Cardiac fibroblast (primary cell): ENCODE measurements at regions not wholly inside any gene's neighbourhood (a gene's known extent, or its start where the extent isn't known, plus 50 kb on each side); places are given as distances from the start of the nearest gene placed in this dataset.

Experiments
- DNase-seq, 2 donors: peaks; one replicate each; pipeline versions ENCODE4 v3.0.0 to v3.0.0-alpha.2; 2010; ENCODE audit warnings: low read depth in 2 of 2
- H3K4me3 ChIP-seq, 2 donors: replicated peaks in 1 of 2; 1 replicate in 1 of 2; 2 replicates in 1 of 2; pipeline ENCODE4 v1.5.1; 2011; ENCODE audit warnings: low read depth in 2 of 2, low read length in 2 of 2, mild to moderate bottlenecking in 2 of 2, moderate library complexity in 1 of 2
- CTCF ChIP-seq: IDR thresholded peaks from one replicate; pipeline ENCODE4 v1.5.1; 2011; ENCODE audit warnings: low read depth, mild to moderate bottlenecking, low read length, inconsistent platforms

GRCh38 chr1:228823200-228823599 lies 87.9 kb downstream of the RHOU start:
- DNase-seq = no peak

GRCh38 chr1:228824366-228824765 lies 89.1 kb downstream of the RHOU start:
- no peak for DNase-seq
- H3K4me3 ChIP-seq = no peak overlapping the region
- no peak for TF ChIP-seq CTCF

More at GRCh38 chr1:228823200-228823599, 87.9 kb downstream of the RHOU start:
- H3K4me3 ChIP-seq = no peak overlapping the region
- no peak for TF ChIP-seq CTCF

- H3K4me3 ChIP-seq = no peak overlapping the region
- TF ChIP-seq CTCF = no peak
- no peak for DNase-seq
Observed at GRCh38 chr1:228825041-228825440, 89.8 kb downstream of the RHOU start.

GRCh38 chr1:228825840-228826484 lies 90.7 kb downstream of the RHOU start:
- TF ChIP-seq CTCF = no peak
- H3K4me3 ChIP-seq = no peak overlapping the region
- peak in 1 of 2 donors; percentile 37 for DNase-seq

- H3K4me3 ChIP-seq = no peak overlapping the region
- no peak for TF ChIP-seq CTCF
- peak in 1 of 2 donors; percentile 49 for DNase-seq
Observed at GRCh38 chr1:228827019-228827418, 91.7 kb downstream of the RHOU start.

GRCh38 chr1:228828151-228828550 lies 92.9 kb downstream of the RHOU start:
- no peak for DNase-seq
- no peak overlapping the region for H3K4me3 ChIP-seq
- no peak for TF ChIP-seq CTCF
